ENCODE measurements at regions not wholly inside any gene's neighbourhood (a gene's known extent, or its start where the extent isn't known, plus 50 kb on each side); places are given as distances from the start of the nearest gene placed in this dataset.
A peak's percentile ranks its signal among the peaks of the same experiment; 100 is the strongest.

- no peak for DNase-seq (ENCODE audit: low spot score)
Measured at GRCh38 chr17:72301887-72302286, 181.1 kb downstream of the SOX9 start.

- DNase-seq (ENCODE audit: low spot score) = no peak
Measured at GRCh38 chr17:72302735-72303134, 181.9 kb downstream of the SOX9 start.

- no peak for DNase-seq (ENCODE audit: low spot score)
Measured at GRCh38 chr17:72303787-72304733, 183.2 kb downstream of the SOX9 start.

- no peak for DNase-seq (ENCODE audit: low spot score)
Measured at GRCh38 chr17:72304859-72305258, 184.0 kb downstream of the SOX9 start.

GRCh38 chr17:72305472-72305871 is 184.7 kb downstream of the SOX9 start:
- DNase-seq (ENCODE audit: low spot score) = no peak

- DNase-seq (ENCODE audit: low spot score) = no peak
Measured at GRCh38 chr17:72306037-72306436, 185.2 kb downstream of the SOX9 start.

- DNase-seq (ENCODE audit: low spot score) = no peak
Measured at GRCh38 chr17:72307836-72308235, 187.0 kb downstream of the SOX9 start.

GRCh38 chr17:72308744-72309385 is 188.0 kb downstream of the SOX9 start:
- no peak for DNase-seq (ENCODE audit: low spot score)

- no peak for DNase-seq (ENCODE audit: low spot score)
Measured at GRCh38 chr17:72311004-72311403, 190.2 kb downstream of the SOX9 start.

GRCh38 chr17:72315122-72315913 is 194.5 kb downstream of the SOX9 start:
- no peak for DNase-seq (ENCODE audit: low spot score)

GRCh38 chr17:72318131-72318530 is 197.3 kb downstream of the SOX9 start:
- DNase-seq (ENCODE audit: low spot score) = no peak

- DNase-seq (ENCODE audit: low spot score) = no peak
Measured at GRCh38 chr17:72321896-72322295, 201.1 kb downstream of the SOX9 start.

- no peak for DNase-seq (ENCODE audit: low spot score)
Measured at GRCh38 chr17:72332367-72332766, 211.5 kb downstream of the SOX9 start.

GRCh38 chr17:72333570-72333969 is 212.8 kb downstream of the SOX9 start:
- DNase-seq (ENCODE audit: low spot score) = no peak

- DNase-seq (ENCODE audit: low spot score) = no peak
Measured at GRCh38 chr17:72334205-72334604, 213.4 kb downstream of the SOX9 start.

- DNase-seq (ENCODE audit: low spot score) = no peak
Measured at GRCh38 chr17:72336026-72336803, 215.4 kb downstream of the SOX9 start.

GRCh38 chr17:72336804-72337070 is 215.9 kb downstream of the SOX9 start:
- no peak for DNase-seq (ENCODE audit: low spot score)

GRCh38 chr17:72338304-72338703 is 217.5 kb downstream of the SOX9 start:
- no peak for DNase-seq (ENCODE audit: low spot score)

- DNase-seq (ENCODE audit: low spot score) = peak; percentile 55
Measured at GRCh38 chr17:72338847-72339790, 218.3 kb downstream of the SOX9 start.

- no peak for DNase-seq (ENCODE audit: low spot score)
Measured at GRCh38 chr17:72340836-72341235, 220.0 kb downstream of the SOX9 start.

GRCh38 chr17:72342061-72342460 is 221.2 kb downstream of the SOX9 start:
- DNase-seq (ENCODE audit: low spot score) = no peak

Measured in HuH-7.5 (cell line).